SU-DHL-6 (cell line): ENCODE measurements at regions not wholly inside any gene's neighbourhood (a gene's known extent, or its start where the extent isn't known, plus 50 kb on each side); places are given as distances from the start of the nearest gene placed in this dataset.

Experiments used
- H2AFZ ChIP-seq: fragments of 200-600 bp; sonication (generic); 2 replicates; pipeline ENCODE4 v1.6.1; 2014; ENCODE audit warnings: low read depth, mild to moderate bottlenecking, moderate library complexity, mixed read lengths, antibody characterized with exemption, low read length; ENCODE audit not compliant: severe bottlenecking
- H3F3A ChIP-seq: fragments of 200-600 bp; shearing (Covaris generic); 2 replicates; pipeline ENCODE4 v1.6.0; 2016; ENCODE audit warnings: antibody characterized with exemption, mild to moderate bottlenecking; ENCODE audit not compliant: insufficient read depth
- H3K27ac ChIP-seq: fragments of 200-600 bp; sonication (generic); 2 replicates; pipeline ENCODE4 v1.5.1; 2016; ENCODE audit warnings: low read depth, mild to moderate bottlenecking, low read length, moderate library complexity, mixed read lengths
- H3K27me3 ChIP-seq: fragments of 200-600 bp; sonication (generic), shearing (Covaris generic); 2 replicates; pipeline ENCODE4 v1.6.0; 2014; ENCODE audit warnings: mild to moderate bottlenecking, low read length
- H3K36me3 ChIP-seq: fragments of 200-600 bp; sonication (generic); 2 replicates; pipeline ENCODE4 v1.6.1; 2014; ENCODE audit warnings: mild to moderate bottlenecking, low read length, mixed read lengths
- H3K4me2 ChIP-seq: fragments of 300-600, 200-600 bp; shearing (Covaris generic), sonication (generic); 2 replicates; pipeline ENCODE4 v1.6.0; 2014; ENCODE audit warnings: low read length, low read depth, mild to moderate bottlenecking; ENCODE audit not compliant: poor library complexity, severe bottlenecking
- H3K4me3 ChIP-seq: fragments of 200-600 bp; sonication (generic); 2 replicates; pipeline ENCODE4 v1.5.1; 2014; ENCODE audit warnings: antibody characterized with exemption, low read length, mild to moderate bottlenecking, mixed read lengths; ENCODE audit not compliant: insufficient read depth, poor library complexity, severe bottlenecking
- H3K79me2 ChIP-seq: fragments of 200-600 bp; sonication (generic); 2 replicates; pipeline ENCODE4 v1.6.1; 2014; ENCODE audit warnings: mild to moderate bottlenecking, low read length, moderate library complexity; ENCODE audit not compliant: insufficient read depth
- H3K9ac ChIP-seq: fragments of 200-600 bp; sonication (generic); 2 replicates; pipeline ENCODE4 v1.7.0; 2014; ENCODE audit warnings: mild to moderate bottlenecking, low read length
- H3K9me2 ChIP-seq: fragments of 200-600 bp; sonication (generic); replicated peaks from 2 replicates; pipeline ENCODE4 v1.6.1; 2014; ENCODE audit warnings: low read length; ENCODE audit not compliant: insufficient read depth
- H3K9me3 ChIP-seq: fragments of 200-600 bp; sonication (generic); 2 replicates; pipeline ENCODE4 v1.6.1; 2014; ENCODE audit warnings: low read length, mixed read lengths; ENCODE audit not compliant: insufficient read depth
- H4K20me1 ChIP-seq: fragments of 200-600 bp; sonication (generic); 2 replicates; pipeline ENCODE4 v1.6.1; 2014; ENCODE audit warnings: low read depth, mild to moderate bottlenecking, antibody characterized with exemption, low read length, moderate library complexity, mixed read lengths
- CTCF ChIP-seq: fragments of 200-600 bp; sonication (generic); IDR thresholded peaks from one replicate; pipeline ENCODE4 v1.5.1; 2017; ENCODE audit warnings: antibody characterized with exemption, mild to moderate bottlenecking, low read length, moderate library complexity; ENCODE audit not compliant: insufficient read depth, poor library complexity, severe bottlenecking
- EZH2phosphoT487 ChIP-seq: fragments of 200-600 bp; sonication (generic), shearing (Covaris generic); conservative IDR thresholded peaks from 2 replicates; pipeline ENCODE4 v1.6.1; 2018; ENCODE audit warnings: mild to moderate bottlenecking, antibody characterized with exemption, low read length, moderate library complexity, mixed read lengths

GRCh38 chr2:375956-376307, 88.0 kb upstream of the ALKAL2 start:
- Histone ChIP-seq H3K9ac (no peak overlapping the region), H4K20me1 (no peaks in the 10 kb centered on the region), H3K9me3 (no peaks in the 10 kb centered on the region), H3F3A (no peaks in the 10 kb centered on the region), H3K27ac (no peak overlapping the region), H3K27me3 (no peaks in the 10 kb centered on the region), H3K4me2 (no peak overlapping the region), H3K79me2 (no peaks in the 10 kb centered on the region), H3K9me2 (no peaks in the 10 kb centered on the region), H3K36me3 (no peaks in the 10 kb centered on the region), H2AFZ (no peak overlapping the region), H3K4me3 (no peak overlapping the region)
- TF ChIP-seq EZH2phosphoT487, result no peak
- TF ChIP-seq CTCF, result no peak

GRCh38 chr2:375270-375955, 87.5 kb upstream of the ALKAL2 start:
- TF ChIP-seq EZH2phosphoT487 (no peak), CTCF (no peak)
- Histone ChIP-seq H3K9ac (no peak overlapping the region), H3K79me2 (no peaks in the 10 kb centered on the region), H3K27me3 (no peaks in the 10 kb centered on the region), H3K36me3 (no peaks in the 10 kb centered on the region), H3F3A (no peaks in the 10 kb centered on the region), H3K9me2 (no peaks in the 10 kb centered on the region), H4K20me1 (no peaks in the 10 kb centered on the region), H3K4me3 (no peak overlapping the region), H3K27ac (no peak overlapping the region), H3K4me2 (no peak overlapping the region), H2AFZ (no peak overlapping the region), H3K9me3 (no peaks in the 10 kb centered on the region)

DNA sequence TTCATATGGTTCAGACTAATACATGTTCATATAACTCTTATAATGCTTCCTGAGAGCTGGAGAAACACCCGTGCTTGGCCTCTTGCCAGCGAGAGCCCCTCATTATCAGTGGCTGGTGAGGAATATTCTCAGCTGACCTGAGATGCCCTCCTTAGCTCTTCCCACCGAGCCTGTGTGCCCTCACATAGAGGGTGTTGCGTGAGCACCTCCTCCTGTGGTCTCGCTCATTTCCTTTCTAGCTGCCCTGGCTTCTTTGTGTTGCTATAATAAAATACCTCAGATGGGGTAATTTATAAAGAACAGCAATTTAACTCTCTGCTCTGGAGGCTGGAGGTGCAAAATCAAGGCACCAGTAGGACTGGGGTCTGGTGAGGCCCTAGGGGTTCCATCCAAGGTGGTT, 80.5 kb upstream of the ALKAL2 start:
- no peak overlapping the region for H3K4me2 ChIP-seq
- no peaks in the 10 kb centered on the region for H3K9me2 ChIP-seq
- no peaks in the 10 kb centered on the region for H3K79me2 ChIP-seq
- no peak overlapping the region for H3K9ac ChIP-seq
- H3K27me3 ChIP-seq, result no peaks in the 10 kb centered on the region
- no peak overlapping the region for H2AFZ ChIP-seq
- H3K27ac ChIP-seq, result no peak overlapping the region
- no peaks in the 10 kb centered on the region for H3K36me3 ChIP-seq
- no peaks in the 10 kb centered on the region for H3K9me3 ChIP-seq
- H4K20me1 ChIP-seq, result no peaks in the 10 kb centered on the region
- H3K4me3 ChIP-seq, result no peak overlapping the region
- TF ChIP-seq CTCF, result no peak
- no peak for TF ChIP-seq EZH2phosphoT487
- H3F3A ChIP-seq, result no peaks in the 10 kb centered on the region
